GM03348 (cell line): ENCODE measurements at regions not wholly inside any gene's neighbourhood (a gene's known extent, or its start where the extent isn't known, plus 50 kb on each side); places are given as distances from the start of the nearest gene placed in this dataset.

ENCODE experiments used
- DNase-seq: peaks from one replicate; pipeline ENCODE4 v3.0.0; 2012; ENCODE audit warnings: low spot score

- DNase-seq: no peak
Measured at GRCh38 chr2:128692895-128693742, 374.5 kb upstream of the HS6ST1 start.

GRCh38 chr2:128693743-128694029 is 375.0 kb upstream of the HS6ST1 start:
- DNase-seq: no peak

- no peak for DNase-seq
Measured at GRCh38 chr2:128695646-128696220, 377.1 kb upstream of the HS6ST1 start.

GRCh38 chr2:128696421-128696820 is 377.8 kb upstream of the HS6ST1 start:
- DNase-seq: no peak

- DNase-seq: no peak
Measured at GRCh38 chr2:128701418-128701817, 382.8 kb upstream of the HS6ST1 start.

- DNase-seq: no peak
Measured at GRCh38 chr2:128702616-128703015, 383.9 kb upstream of the HS6ST1 start.

GRCh38 chr2:128708106-128708816 is 389.6 kb upstream of the HS6ST1 start:
- DNase-seq: no peak

GRCh38 chr2:128710242-128710641 is 391.6 kb upstream of the HS6ST1 start:
- no peak for DNase-seq

- no peak for DNase-seq
Measured at GRCh38 chr2:128710729-128711128, 392.1 kb upstream of the HS6ST1 start.

- DNase-seq: no peak
Measured at GRCh38 chr2:128714285-128714684, 395.6 kb upstream of the HS6ST1 start.

- DNase-seq: no peak
Measured at GRCh38 chr2:128714851-128715312, 396.2 kb upstream of the HS6ST1 start.

GRCh38 chr2:128715360-128715759 is 396.7 kb upstream of the HS6ST1 start:
- no peak for DNase-seq

- no peak for DNase-seq
Measured at GRCh38 chr2:128716299-128716721, 397.6 kb upstream of the HS6ST1 start.

- no peak for DNase-seq
Measured at GRCh38 chr2:128717758-128718710, 399.4 kb upstream of the HS6ST1 start.

GRCh38 chr2:128720080-128721022 is 401.7 kb upstream of the HS6ST1 start:
- no peak for DNase-seq

GRCh38 chr2:128721096-128721495 is 402.4 kb upstream of the HS6ST1 start:
- DNase-seq: no peak

GRCh38 chr2:128722489-128722888 is 403.8 kb upstream of the HS6ST1 start:
- no peak for DNase-seq

GRCh38 chr2:128724547-128724946 is 405.9 kb upstream of the HS6ST1 start:
- no peak for DNase-seq

- DNase-seq: no peak
Measured at GRCh38 chr2:128724972-128725371, 406.3 kb upstream of the HS6ST1 start.

GRCh38 chr2:128726236-128726635 is 407.6 kb upstream of the HS6ST1 start:
- DNase-seq: no peak

GRCh38 chr2:128726911-128727310 is 408.2 kb upstream of the HS6ST1 start:
- DNase-seq: no peak
